H9 (cell line): ENCODE measurements at regions not wholly inside any gene's neighbourhood (a gene's known extent, or its start where the extent isn't known, plus 50 kb on each side); places are given as distances from the start of the nearest gene placed in this dataset.

Source experiments
- DNase-seq: peaks from one replicate; pipeline ENCODE4 v3.0.0-alpha.2; 2017
- H2AFZ ChIP-seq: one replicate; pipeline ENCODE4 v1.6.1; 2013; ENCODE audit warnings: mild to moderate bottlenecking, low read length, control low read depth, moderate library complexity
- H2AK5ac ChIP-seq: 2 replicates; pipeline ENCODE4 v1.6.1; 2013; ENCODE audit warnings: low read length, control low read depth, mixed read lengths; ENCODE audit not compliant: insufficient read length
- H2BK120ac ChIP-seq: one replicate; pipeline ENCODE4 v1.6.1; 2013; ENCODE audit warnings: low read depth, mild to moderate bottlenecking, low read length, control low read depth, inconsistent platforms; ENCODE audit not compliant: poor library complexity, severe bottlenecking
- H2BK12ac ChIP-seq: 2 replicates; pipeline ENCODE4 v1.6.1; 2013; ENCODE audit warnings: low read length, control low read depth, mixed read lengths, low read depth; ENCODE audit not compliant: insufficient read length
- H2BK15ac ChIP-seq: 2 replicates; pipeline ENCODE4 v1.6.1; 2013; ENCODE audit warnings: low read depth, low read length, control low read depth
- H2BK20ac ChIP-seq: one replicate; pipeline ENCODE4 v1.6.1; 2013; ENCODE audit warnings: low read depth, mild to moderate bottlenecking, low read length, control low read depth, inconsistent platforms; ENCODE audit not compliant: poor library complexity, severe bottlenecking
- H2BK5ac ChIP-seq: 2 replicates; pipeline ENCODE4 v1.6.1; 2013; ENCODE audit warnings: low read length, control low read depth, mixed read lengths; ENCODE audit not compliant: insufficient read length
- H3K14ac ChIP-seq: 2 replicates; pipeline ENCODE4 v1.6.1; 2013; ENCODE audit warnings: low read length, control low read depth; ENCODE audit not compliant: insufficient read depth
- H3K18ac ChIP-seq: 2 replicates; pipeline ENCODE4 v1.6.1; 2013; ENCODE audit warnings: low read depth, mild to moderate bottlenecking, mixed read lengths, low read length, control low read depth; ENCODE audit not compliant: insufficient read length
- H3K23ac ChIP-seq: 2 replicates; pipeline ENCODE4 v1.6.1; 2013; ENCODE audit warnings: low read length, control low read depth, mixed read lengths, low read depth; ENCODE audit not compliant: insufficient read length
- H3K23me2 ChIP-seq: 2 replicates; pipeline ENCODE4 v1.6.1; 2013; ENCODE audit warnings: low read depth, mild to moderate bottlenecking, mixed read lengths, low read length, control low read depth; ENCODE audit not compliant: insufficient read length, poor library complexity, severe bottlenecking
- H3K27ac ChIP-seq: 2 replicates; pipeline ENCODE4 v1.5.1; 2013; ENCODE audit warnings: low read length, control low read depth, mixed read lengths, low read depth; ENCODE audit not compliant: insufficient read length
- H3K27me3 ChIP-seq: 2 replicates; pipeline ENCODE4 v1.6.1; 2013; ENCODE audit warnings: low read length, control low read depth, inconsistent platforms; ENCODE audit not compliant: insufficient read depth
- H3K4ac ChIP-seq: 2 replicates; pipeline ENCODE4 v1.6.1; 2013; ENCODE audit warnings: low read depth, mild to moderate bottlenecking, control low read depth, inconsistent platforms, low read length, moderate library complexity
- H3K4me1 ChIP-seq: 2 replicates; pipeline ENCODE4 v1.6.1; 2013; ENCODE audit warnings: low read length, control low read depth, inconsistent platforms; ENCODE audit not compliant: insufficient read depth
- H3K4me2 ChIP-seq: 2 replicates; pipeline ENCODE4 v1.6.1; 2013; ENCODE audit warnings: low read length, control low read depth, mixed read lengths; ENCODE audit not compliant: insufficient read length, insufficient read depth
- H3K56ac ChIP-seq: 2 replicates; pipeline ENCODE4 v1.6.1; 2013; ENCODE audit warnings: low read depth, mild to moderate bottlenecking, mixed read lengths, low read length, control low read depth; ENCODE audit not compliant: insufficient read length
- H3K79me1 ChIP-seq: 2 replicates; pipeline ENCODE4 v1.6.1; 2013; ENCODE audit warnings: low read depth, mild to moderate bottlenecking, moderate library complexity, low read length, control low read depth, inconsistent platforms; ENCODE audit not compliant: insufficient read depth, poor library complexity, severe bottlenecking
- H3K79me2 ChIP-seq: 2 replicates; pipeline ENCODE4 v1.6.1; 2013; ENCODE audit warnings: low read length, control low read depth, inconsistent platforms; ENCODE audit not compliant: insufficient read depth
- H3K9ac ChIP-seq: 2 replicates; pipeline ENCODE4 v1.6.1; 2013; ENCODE audit warnings: low read length, control low read depth, mixed read lengths; ENCODE audit not compliant: insufficient read length; ENCODE audit errors: extremely low read depth
- H3K9me3 ChIP-seq: one replicate; pipeline ENCODE4 v1.6.1; 2013; ENCODE audit warnings: low read depth, low read length, inconsistent platforms; ENCODE audit not compliant: control insufficient read depth
- H3T11ph ChIP-seq: one replicate; pipeline ENCODE4 v1.6.1; 2013; ENCODE audit warnings: mild to moderate bottlenecking, low read length, control low read depth, inconsistent platforms
- H4K20me1 ChIP-seq: one replicate; pipeline ENCODE4 v1.6.1; 2013; ENCODE audit not compliant: control insufficient read depth, insufficient read length, insufficient read depth
- H4K5ac ChIP-seq: 2 replicates; pipeline ENCODE4 v1.6.1; 2013; ENCODE audit warnings: low read depth, mild to moderate bottlenecking, mixed read lengths, low read length, control low read depth; ENCODE audit not compliant: insufficient read length
- H4K8ac ChIP-seq: replicated peaks from 2 replicates; pipeline ENCODE4 v1.6.1; 2013; ENCODE audit warnings: low read length, control low read depth, mixed read lengths, low read depth; ENCODE audit not compliant: insufficient read length
- H4K91ac ChIP-seq: 2 replicates; pipeline ENCODE4 v1.6.1; 2013; ENCODE audit warnings: low read depth, mild to moderate bottlenecking, moderate library complexity, mixed read lengths, low read length, control low read depth; ENCODE audit not compliant: insufficient read length
- H3K27ac Mint-ChIP-seq, 3 experiments: 2 replicates in 2 of 3; 3 replicates in 1 of 3; pipeline ENCODE4 v1.8.0; 2020 to 2021; ENCODE audit warnings: mixed read lengths in 3 of 3, mild to moderate bottlenecking in 1 of 3, moderate library complexity in 1 of 3
- H3K27me3 Mint-ChIP-seq: 2 replicates; pipeline ENCODE4 v1.8.0; 2021; ENCODE audit warnings: low read depth, mild to moderate bottlenecking, moderate library complexity, mixed read lengths
- H3K36me3 Mint-ChIP-seq, 3 experiments: 2 replicates in 2 of 3; 3 replicates in 1 of 3; pipeline ENCODE4 v1.8.0; 2020 to 2021; ENCODE audit warnings: low read depth in 3 of 3, mixed read lengths in 3 of 3; ENCODE audit not compliant: insufficient read depth in 1 of 3
- H3K4me1 Mint-ChIP-seq, 2 experiments: 2 replicates each; pipeline ENCODE4 v1.8.0; 2020; ENCODE audit warnings: mixed read lengths in 2 of 2
- H3K4me3 Mint-ChIP-seq, 2 experiments: 2 replicates in 1 of 2; 3 replicates in 1 of 2; pipeline ENCODE4 v1.8.0; 2020 to 2021; ENCODE audit warnings: mild to moderate bottlenecking in 2 of 2, mixed read lengths in 2 of 2, moderate library complexity in 1 of 2
- H3K9me3 Mint-ChIP-seq, 2 experiments: 2 replicates in 1 of 2; 3 replicates in 1 of 2; pipeline ENCODE4 v1.8.0; 2020; ENCODE audit warnings: mild to moderate bottlenecking in 2 of 2, mixed read lengths in 2 of 2, moderate library complexity in 1 of 2
- WGBS: extraction: QIAGEN DNeasy Blood & Tissue Kit; methylation state at CpG from one replicate; pipeline ENCODE4 v1.1.7; 2013; ENCODE audit warnings: missing lambda C conversion rate, low lambda C conversion rate, mixed read lengths; ENCODE audit not compliant: insufficient read length; ENCODE audit errors: extremely low coverage; 5-methylcytosine and 5-hydroxymethylcytosine counted together
- TF ChIP-seq, protein P1 (sequence below): fragments of 200-600 bp; sonication (generic); conservative IDR thresholded peaks from 3 replicates; pipeline ENCODE4 v1.8.0; 2021; ENCODE audit warnings: antibody characterized with exemption, mild to moderate bottlenecking

DNA sequence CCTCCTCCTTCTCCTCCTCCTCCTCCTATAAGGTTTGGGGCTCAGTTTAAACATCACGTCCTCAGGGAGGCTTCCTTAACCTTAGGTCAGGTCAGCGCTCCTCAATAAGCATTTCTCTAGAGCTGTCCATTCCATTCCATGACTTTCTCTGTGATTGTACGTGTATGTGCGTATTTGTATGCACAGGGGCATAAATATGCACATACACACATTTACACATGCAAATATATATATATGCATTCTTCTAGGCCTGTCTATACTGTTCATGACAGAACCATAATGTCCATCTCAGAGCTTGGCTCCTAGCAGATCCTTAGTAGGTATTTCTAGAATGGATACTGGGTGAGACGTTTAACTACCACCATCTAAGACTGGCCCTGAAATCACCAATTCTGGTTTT is 258.6 kb downstream of the STIM2 start:
- no peaks in the 10 kb centered on the region for H3K9me3 ChIP-seq
- H3K4me1 Mint-ChIP-seq = peaks cover 47 to 50% of the 10 kb centered on the region in 2 experiments
- H3K4ac ChIP-seq = no peak overlapping the region
- peak overlapping the region in 1 of 3 experiments; percentile 66; a peak in 1 of 7 replicates for H3K27ac Mint-ChIP-seq
- no peaks in the 10 kb centered on the region for H3K27me3 Mint-ChIP-seq
- DNase-seq = no peak
- peaks cover 0 to 1% (median 0%) of the 10 kb centered on the region in 3 experiments; a peak in 1 of 7 replicates for H3K36me3 Mint-ChIP-seq
- H3K27me3 ChIP-seq = no peaks in the 10 kb centered on the region
- no peak overlapping the region for H4K8ac ChIP-seq
- H4K20me1 ChIP-seq = no peaks in the 10 kb centered on the region
- no peak overlapping the region for H2BK120ac ChIP-seq
- no peak overlapping the region for H3K4me2 ChIP-seq
- no peak overlapping the region for H2BK5ac ChIP-seq
- H3T11ph ChIP-seq = no peak overlapping the region
- H2BK20ac ChIP-seq = no peak overlapping the region
- H3K23me2 ChIP-seq = no peaks in the 10 kb centered on the region
- H2BK12ac ChIP-seq = no peak overlapping the region
- WGBS = no CpG with 5 or more reads among the region's 5 CpGs
- peaks cover 2 to 4% of the 10 kb centered on the region in 2 experiments; a peak in 4 of 5 replicates for H3K9me3 Mint-ChIP-seq
- no peak overlapping the region for H4K91ac ChIP-seq
- no peaks in the 10 kb centered on the region for H3K79me2 ChIP-seq
- no peak overlapping the region for H2AFZ ChIP-seq
- no peak overlapping the region for H3K9ac ChIP-seq
- H3K79me1 ChIP-seq = no peaks in the 10 kb centered on the region
- H4K5ac ChIP-seq = no peak overlapping the region
- no peak overlapping the region for H2AK5ac ChIP-seq
- no peak overlapping the region for H3K56ac ChIP-seq
- H2BK15ac ChIP-seq = no peak overlapping the region
- no peak overlapping the region for H3K4me3 Mint-ChIP-seq
- H3K4me1 ChIP-seq = peaks cover 23% of the 10 kb centered on the region
- no peak overlapping the region for H3K14ac ChIP-seq
- H3K23ac ChIP-seq = no peak overlapping the region
- no peak overlapping the region for H3K27ac ChIP-seq
- TF ChIP-seq, protein P1, sequence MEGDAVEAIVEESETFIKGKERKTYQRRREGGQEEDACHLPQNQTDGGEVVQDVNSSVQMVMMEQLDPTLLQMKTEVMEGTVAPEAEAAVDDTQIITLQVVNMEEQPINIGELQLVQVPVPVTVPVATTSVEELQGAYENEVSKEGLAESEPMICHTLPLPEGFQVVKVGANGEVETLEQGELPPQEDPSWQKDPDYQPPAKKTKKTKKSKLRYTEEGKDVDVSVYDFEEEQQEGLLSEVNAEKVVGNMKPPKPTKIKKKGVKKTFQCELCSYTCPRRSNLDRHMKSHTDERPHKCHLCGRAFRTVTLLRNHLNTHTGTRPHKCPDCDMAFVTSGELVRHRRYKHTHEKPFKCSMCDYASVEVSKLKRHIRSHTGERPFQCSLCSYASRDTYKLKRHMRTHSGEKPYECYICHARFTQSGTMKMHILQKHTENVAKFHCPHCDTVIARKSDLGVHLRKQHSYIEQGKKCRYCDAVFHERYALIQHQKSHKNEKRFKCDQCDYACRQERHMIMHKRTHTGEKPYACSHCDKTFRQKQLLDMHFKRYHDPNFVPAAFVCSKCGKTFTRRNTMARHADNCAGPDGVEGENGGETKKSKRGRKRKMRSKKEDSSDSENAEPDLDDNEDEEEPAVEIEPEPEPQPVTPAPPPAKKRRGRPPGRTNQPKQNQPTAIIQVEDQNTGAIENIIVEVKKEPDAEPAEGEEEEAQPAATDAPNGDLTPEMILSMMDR = no peak
- H3K18ac ChIP-seq = no peak overlapping the region
